Keratinocyte (primary cell): ENCODE measurements at regions not wholly inside any gene's neighbourhood (a gene's known extent, or its start where the extent isn't known, plus 50 kb on each side); places are given as distances from the start of the nearest gene placed in this dataset.

Experiments used
- EZH2 ChIP-seq: IDR thresholded peaks from one replicate; pipeline ENCODE4 v1.6.1; 2012; ENCODE audit warnings: inconsistent platforms, mild to moderate bottlenecking, low read length, moderate library complexity
- TF ChIP-seq, protein P1 (sequence below), 3 experiments: IDR thresholded peaks in 1 of 3; conservative IDR thresholded peaks in 1 of 3; optimal IDR thresholded peaks in 1 of 3; 2 replicates in 2 of 3; 3 replicates in 1 of 3; pipeline versions ENCODE3 to v1.5.1; 2011; ENCODE audit warnings: low read length in 3 of 3, mild to moderate bottlenecking in 3 of 3, moderate library complexity in 2 of 3, control low read depth in 1 of 3, inconsistent platforms in 1 of 3; ENCODE audit not compliant: insufficient read depth in 2 of 3; ENCODE audit errors: extremely low read depth in 1 of 3

GRCh38 chr6:103027271-103027931 is 1633.9 kb downstream of the GRIK2 start:
- TF ChIP-seq, protein P1, sequence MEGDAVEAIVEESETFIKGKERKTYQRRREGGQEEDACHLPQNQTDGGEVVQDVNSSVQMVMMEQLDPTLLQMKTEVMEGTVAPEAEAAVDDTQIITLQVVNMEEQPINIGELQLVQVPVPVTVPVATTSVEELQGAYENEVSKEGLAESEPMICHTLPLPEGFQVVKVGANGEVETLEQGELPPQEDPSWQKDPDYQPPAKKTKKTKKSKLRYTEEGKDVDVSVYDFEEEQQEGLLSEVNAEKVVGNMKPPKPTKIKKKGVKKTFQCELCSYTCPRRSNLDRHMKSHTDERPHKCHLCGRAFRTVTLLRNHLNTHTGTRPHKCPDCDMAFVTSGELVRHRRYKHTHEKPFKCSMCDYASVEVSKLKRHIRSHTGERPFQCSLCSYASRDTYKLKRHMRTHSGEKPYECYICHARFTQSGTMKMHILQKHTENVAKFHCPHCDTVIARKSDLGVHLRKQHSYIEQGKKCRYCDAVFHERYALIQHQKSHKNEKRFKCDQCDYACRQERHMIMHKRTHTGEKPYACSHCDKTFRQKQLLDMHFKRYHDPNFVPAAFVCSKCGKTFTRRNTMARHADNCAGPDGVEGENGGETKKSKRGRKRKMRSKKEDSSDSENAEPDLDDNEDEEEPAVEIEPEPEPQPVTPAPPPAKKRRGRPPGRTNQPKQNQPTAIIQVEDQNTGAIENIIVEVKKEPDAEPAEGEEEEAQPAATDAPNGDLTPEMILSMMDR (optimal IDR thresholded peaks at IDR 0.05 in 1 of 3, IDR thresholded peaks at IDR 0.05 in 1 of 3, conservative IDR thresholded peaks at IDR 0.05 in 1 of 3; ENCODE audit: extremely low read depth in 1 of 3, insufficient read depth in 2 of 3, low read length in 3 of 3), result no peak
- TF ChIP-seq EZH2, result no peak
